ENCODE measurements at regions not wholly inside any gene's neighbourhood (a gene's known extent, or its start where the extent isn't known, plus 50 kb on each side); places are given as distances from the start of the nearest gene placed in this dataset.

- H3K4me3 Mint-ChIP-seq = no peak overlapping the region
- POLR2A ChIA-PET = no interaction called here
- no peaks in the 10 kb centered on the region for H3K27me3 Mint-ChIP-seq
- Histone ChIP-seq H3K36me3 (replicated peaks in 1 of 2; ENCODE audit: control extremely low read depth in 1 of 2, control insufficient read depth in 1 of 2, extremely low read depth in 1 of 2, insufficient read depth in 2 of 2, low read length in 1 of 2) (no peaks in the 10 kb centered on the region), H2AFZ (ENCODE audit: insufficient read depth, low read depth, low read length, poor library complexity, severe bottlenecking) (no peak overlapping the region), H3K9me3 (ENCODE audit: control extremely low read depth in 1 of 3, control insufficient read depth in 2 of 3, insufficient read depth in 1 of 3, low read length in 2 of 3) (peaks cover 0 to 6% (median 2%) of the 10 kb centered on the region in 3 donors), H4K20me1 (ENCODE audit: control insufficient read depth, insufficient read depth, low read length, poor library complexity, severe bottlenecking) (no peaks in the 10 kb centered on the region), H3K4me2 (replicated peaks; ENCODE audit: low read depth, low read length, poor library complexity, severe bottlenecking) (no peak overlapping the region), H3K4me3 (ENCODE audit: control extremely low read depth in 1 of 5, extremely low read depth in 1 of 5, insufficient read depth in 1 of 5, low read depth in 2 of 5, low read length in 4 of 5) (no peak overlapping the region), H3K9ac (ENCODE audit: low read length) (no peak overlapping the region), H3K27me3 (replicated peaks in 1 of 4; ENCODE audit: control extremely low read depth in 1 of 4, control insufficient read depth in 3 of 4, insufficient read depth in 4 of 4, low read length in 3 of 4) (no peaks in the 10 kb centered on the region), H3K4me1 (ENCODE audit: control insufficient read depth in 2 of 2, insufficient read depth in 2 of 2, low read length in 2 of 2) (no peaks in the 10 kb centered on the region), H3K79me2 (ENCODE audit: control insufficient read depth, insufficient read depth, low read length) (no peaks in the 10 kb centered on the region), H3K27ac (ENCODE audit: low read length in 2 of 2) (no peak overlapping the region)
- peaks cover 6% of the 10 kb centered on the region for H3K9me3 Mint-ChIP-seq (ENCODE audit: insufficient read depth)
- no peak for DNase-seq
- no peak overlapping the region for H3K27ac Mint-ChIP-seq
- no peaks in the 10 kb centered on the region for H3K4me1 Mint-ChIP-seq
- intact Hi-C loops (cut with micrococcal nuclease) = no loop called here
- CTCF ChIA-PET = no interaction called here
- TF ChIP-seq EZH2 (IDR thresholded peaks at IDR 0.05; ENCODE audit: borderline replicate concordance, insufficient read depth, low read depth, low read length, poor library complexity, severe bottlenecking) = no peak
- no peak for TF ChIP-seq CTCF (IDR thresholded peaks at IDR 0.05)
- WGBS (ENCODE audit: insufficient coverage) = 86% methylated on average over 3 of the region's 3 CpGs
- ATAC-seq (ENCODE audit: low read depth) = no peak
Measured at GRCh38 chr10:18797286-18797685, 138.1 kb downstream of the ARL5B start.

GRCh38 chr10:18822156-18822555 is 162.9 kb downstream of the ARL5B start:
- H3K27ac Mint-ChIP-seq = no peak overlapping the region
- no peaks in the 10 kb centered on the region for H3K4me1 Mint-ChIP-seq
- H3K27ac ChIP-seq (ENCODE audit: low read length in 2 of 2) = no peak overlapping the region
- peaks cover 3% of the 10 kb centered on the region for H3K9me3 Mint-ChIP-seq (ENCODE audit: insufficient read depth)
- ATAC-seq (ENCODE audit: low read depth) = no peak
- no peak overlapping the region for H3K4me3 ChIP-seq (ENCODE audit: control extremely low read depth in 1 of 5, extremely low read depth in 1 of 5, insufficient read depth in 1 of 5, low read depth in 2 of 5, low read length in 4 of 5)
- no peaks in the 10 kb centered on the region for H3K4me1 ChIP-seq (ENCODE audit: control insufficient read depth in 2 of 2, insufficient read depth in 2 of 2, low read length in 2 of 2)
- no peak for TF ChIP-seq EZH2 (IDR thresholded peaks at IDR 0.05; ENCODE audit: borderline replicate concordance, insufficient read depth, low read depth, low read length, poor library complexity, severe bottlenecking)
- no peak for TF ChIP-seq CTCF (IDR thresholded peaks at IDR 0.05)
- no peak overlapping the region for H2AFZ ChIP-seq (ENCODE audit: insufficient read depth, low read depth, low read length, poor library complexity, severe bottlenecking)
- no peaks in the 10 kb centered on the region for H3K27me3 Mint-ChIP-seq
- H3K36me3 ChIP-seq (replicated peaks in 1 of 2; ENCODE audit: control extremely low read depth in 1 of 2, control insufficient read depth in 1 of 2, extremely low read depth in 1 of 2, insufficient read depth in 2 of 2, low read length in 1 of 2) = no peaks in the 10 kb centered on the region
- DNase-seq = no peak
- no peak overlapping the region for H3K9ac ChIP-seq (ENCODE audit: low read length)
- no peak overlapping the region for H3K4me3 Mint-ChIP-seq
- WGBS (ENCODE audit: insufficient coverage) = 43% methylated on average over 2 of the region's 2 CpGs
- H3K27me3 ChIP-seq (replicated peaks in 1 of 4; ENCODE audit: control extremely low read depth in 1 of 4, control insufficient read depth in 3 of 4, insufficient read depth in 4 of 4, low read length in 3 of 4) = no peaks in the 10 kb centered on the region
- peaks cover 0 to 1% (median 0%) of the 10 kb centered on the region in 3 donors for H3K9me3 ChIP-seq (ENCODE audit: control extremely low read depth in 1 of 3, control insufficient read depth in 2 of 3, insufficient read depth in 1 of 3, low read length in 2 of 3)
- no peaks in the 10 kb centered on the region for H4K20me1 ChIP-seq (ENCODE audit: control insufficient read depth, insufficient read depth, low read length, poor library complexity, severe bottlenecking)
- ChIA-PET CTCF (no interaction called here), POLR2A (no interaction called here)
- H3K79me2 ChIP-seq (ENCODE audit: control insufficient read depth, insufficient read depth, low read length) = no peaks in the 10 kb centered on the region
- no peak overlapping the region for H3K4me2 ChIP-seq (replicated peaks; ENCODE audit: low read depth, low read length, poor library complexity, severe bottlenecking)
- intact Hi-C loops (cut with micrococcal nuclease) = no loop called here
